ENCODE measurements at regions not wholly inside any gene's neighbourhood (a gene's known extent, or its start where the extent isn't known, plus 50 kb on each side); places are given as distances from the start of the nearest gene placed in this dataset.

DNA sequence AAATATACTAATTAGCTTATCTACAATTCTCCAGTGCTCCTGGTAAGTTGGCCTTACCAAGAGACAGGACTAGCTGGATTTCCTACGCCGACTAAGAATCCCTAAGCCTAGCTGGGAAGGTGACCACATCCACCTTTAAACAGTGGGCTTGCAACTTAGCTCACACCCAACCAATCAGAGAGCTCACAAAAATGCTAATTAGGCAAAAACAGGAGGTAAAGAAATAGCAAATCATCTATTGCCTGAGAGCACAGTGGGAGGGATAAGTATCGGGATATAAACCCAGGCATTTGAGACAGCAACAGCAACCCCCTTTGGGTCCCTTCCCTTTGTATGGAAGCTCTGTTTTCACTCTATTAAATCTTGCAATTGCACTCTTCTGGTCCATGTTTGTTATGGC is 1025.0 kb downstream of the RAB28 start:
- TF ChIP-seq ZNF274 (IDR thresholded peaks at IDR 0.05; ENCODE audit: low read depth, low read length): no peak
- TF ChIP-seq YY1 (IDR thresholded peaks at IDR 0.05; ENCODE audit: insufficient read depth, insufficient read length): no peak

Data from NT2/D1 (cell line).